Lower leg skin (tissue), 4 donors: ENCODE measurements at regions not wholly inside any gene's neighbourhood (a gene's known extent, or its start where the extent isn't known, plus 50 kb on each side); places are given as distances from the start of the nearest gene placed in this dataset.

Experiments
- DNase-seq, 2 donors: peaks; one replicate each; pipeline ENCODE4 v3.0.0-alpha.2; 2019; ENCODE audit warnings: low spot score in 2 of 2
- H3K4me3 ChIP-seq: fragments of 200-600 bp; sonication (generic); 2 replicates; pipeline ENCODE4 v1.5.1; 2017; ENCODE audit warnings: mild to moderate bottlenecking, low read depth; ENCODE audit not compliant: poor library complexity, severe bottlenecking
- POLR2A ChIP-seq, 2 donors: fragments of 450-650 bp; IDR thresholded peaks; one replicate each; pipeline ENCODE4 v1.6.1; 2016 to 2017; ENCODE audit warnings: antibody characterized with exemption in 2 of 2, mild to moderate bottlenecking in 1 of 2, moderate library complexity in 1 of 2
- WGBS, 2 donors: methylation state at CpG; one replicate each; pipeline ENCODE4 v1.1.5; 2018; 5-methylcytosine and 5-hydroxymethylcytosine counted together
- intact Hi-C: fragments of 100-400 bp; cut with DNase I; formaldehyde crosslinking; loops from one replicate; pipeline ENCODE4 v1.15.0; 2023; ENCODE audit warnings: low total_unique reads
- TF ChIP-seq, protein P1 (sequence below), 3 donors: fragments of 450-650 bp; IDR thresholded peaks; one replicate each; pipeline ENCODE4 v1.5.1; 2016; ENCODE audit warnings: antibody characterized with exemption in 3 of 3, mild to moderate bottlenecking in 3 of 3, moderate library complexity in 2 of 3

- intact Hi-C loops = no loop called here
- DNase-seq = no peak
- no peak overlapping the region for H3K4me3 ChIP-seq
- TF ChIP-seq, protein P1, sequence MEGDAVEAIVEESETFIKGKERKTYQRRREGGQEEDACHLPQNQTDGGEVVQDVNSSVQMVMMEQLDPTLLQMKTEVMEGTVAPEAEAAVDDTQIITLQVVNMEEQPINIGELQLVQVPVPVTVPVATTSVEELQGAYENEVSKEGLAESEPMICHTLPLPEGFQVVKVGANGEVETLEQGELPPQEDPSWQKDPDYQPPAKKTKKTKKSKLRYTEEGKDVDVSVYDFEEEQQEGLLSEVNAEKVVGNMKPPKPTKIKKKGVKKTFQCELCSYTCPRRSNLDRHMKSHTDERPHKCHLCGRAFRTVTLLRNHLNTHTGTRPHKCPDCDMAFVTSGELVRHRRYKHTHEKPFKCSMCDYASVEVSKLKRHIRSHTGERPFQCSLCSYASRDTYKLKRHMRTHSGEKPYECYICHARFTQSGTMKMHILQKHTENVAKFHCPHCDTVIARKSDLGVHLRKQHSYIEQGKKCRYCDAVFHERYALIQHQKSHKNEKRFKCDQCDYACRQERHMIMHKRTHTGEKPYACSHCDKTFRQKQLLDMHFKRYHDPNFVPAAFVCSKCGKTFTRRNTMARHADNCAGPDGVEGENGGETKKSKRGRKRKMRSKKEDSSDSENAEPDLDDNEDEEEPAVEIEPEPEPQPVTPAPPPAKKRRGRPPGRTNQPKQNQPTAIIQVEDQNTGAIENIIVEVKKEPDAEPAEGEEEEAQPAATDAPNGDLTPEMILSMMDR (IDR thresholded peaks at IDR 0.05) = no peak
- TF ChIP-seq POLR2A (IDR thresholded peaks at IDR 0.05) = no peak
- 74 to 83% methylated on average over 2 of the region's 2 CpGs for WGBS, 2 donors
Observed at GRCh38 chr2:146080925-146081324, 1561.0 kb upstream of the ZEB2 start.

DNA sequence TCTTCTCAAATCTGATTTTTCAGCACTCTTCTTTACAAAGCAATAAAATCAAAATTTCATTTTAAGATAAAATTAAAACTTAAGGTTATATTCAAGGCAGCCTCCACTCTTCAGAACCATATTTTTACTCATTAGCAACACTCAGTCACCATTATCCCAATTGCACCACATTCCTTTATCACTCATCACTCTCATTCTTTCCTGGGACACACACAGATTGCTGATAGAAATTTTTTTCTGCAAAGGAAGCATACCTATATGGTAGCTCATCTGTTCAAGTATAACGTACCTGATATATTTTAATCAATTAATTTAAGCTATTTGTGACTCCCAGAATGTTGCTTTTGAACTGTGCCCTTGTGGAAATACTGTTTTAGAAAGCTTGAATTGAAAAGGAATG lies 1559.3 kb upstream of the ZEB2 start:
- H3K4me3 ChIP-seq = no peak overlapping the region
- 73 to 77% methylated on average over 1 of the region's 1 CpG for WGBS, 2 donors
- intact Hi-C loops = no loop called here
- DNase-seq = no peak
- TF ChIP-seq, protein P1 (IDR thresholded peaks at IDR 0.05) = no peak
- TF ChIP-seq POLR2A (IDR thresholded peaks at IDR 0.05) = no peak

- 88 to 89% methylated on average over 1 of the region's 1 CpG for WGBS, 2 donors
Observed at GRCh38 chr2:146077156-146077555, 1557.2 kb upstream of the ZEB2 start.

DNA sequence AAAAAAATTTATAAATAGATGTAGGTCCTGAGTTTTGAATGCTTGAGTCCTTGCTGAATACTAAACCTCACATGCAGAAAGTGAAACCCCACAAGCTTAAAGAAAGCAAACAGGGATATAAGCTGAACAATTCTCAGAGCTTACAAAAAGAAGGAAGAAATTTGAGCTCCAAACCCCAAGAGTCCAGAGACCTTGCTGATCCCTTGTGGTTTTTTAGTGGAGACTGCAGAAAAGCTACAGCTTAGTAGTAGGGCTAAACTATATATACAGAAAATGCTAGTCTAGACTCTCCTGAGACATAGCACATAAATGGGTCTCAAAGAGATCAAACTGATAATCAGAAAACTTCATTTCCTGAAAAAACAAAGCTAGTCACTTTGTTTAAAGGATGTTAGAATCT lies 1548.1 kb upstream of the ZEB2 start:
- no peak overlapping the region for H3K4me3 ChIP-seq
- TF ChIP-seq POLR2A (IDR thresholded peaks at IDR 0.05) = no peak
- TF ChIP-seq, protein P1 (IDR thresholded peaks at IDR 0.05) = no peak
- no peak for DNase-seq
- intact Hi-C loops = no loop called here

More at GRCh38 chr2:146077156-146077555, 1557.2 kb upstream of the ZEB2 start:
- DNase-seq = no peak
- intact Hi-C loops = no loop called here
- no peak overlapping the region for H3K4me3 ChIP-seq
- no peak for TF ChIP-seq POLR2A (IDR thresholded peaks at IDR 0.05)
- TF ChIP-seq, protein P1 (IDR thresholded peaks at IDR 0.05) = no peak

- no peak for TF ChIP-seq POLR2A (IDR thresholded peaks at IDR 0.05)
- TF ChIP-seq, protein P1 (IDR thresholded peaks at IDR 0.05) = no peak
- intact Hi-C loops = no loop called here
- 62 to 71% methylated on average over 1 of the region's 1 CpG for WGBS, 2 donors
- H3K4me3 ChIP-seq = no peak overlapping the region
- DNase-seq = no peak
Observed at GRCh38 chr2:146048141-146048540, 1528.2 kb upstream of the ZEB2 start.

GRCh38 chr2:146041274-146041910 lies 1521.5 kb upstream of the ZEB2 start:
- TF ChIP-seq, protein P1 (IDR thresholded peaks at IDR 0.05) = no peak
- no peak for DNase-seq
- WGBS, 2 donors = 45 to 46% methylated on average over 8 of the region's 8 CpGs

More at GRCh38 chr2:146041274-146041910, 1521.5 kb upstream of the ZEB2 start:
- intact Hi-C loops = no loop called here
- no peak overlapping the region for H3K4me3 ChIP-seq
